ENCODE measurements at regions not wholly inside any gene's neighbourhood (a gene's known extent, or its start where the extent isn't known, plus 50 kb on each side); places are given as distances from the start of the nearest gene placed in this dataset.

GRCh38 chr1:187146388-187146787 lies 317.6 kb downstream of the PLA2G4A start:
- TF ChIP-seq POLR2A (IDR thresholded peaks at IDR 0.05): no peak
- TF ChIP-seq CTCF (IDR thresholded peaks at IDR 0.05): no peak

Data from esophagus squamous epithelium (tissue), 4 donors.